SIG-M5 (cell line): ENCODE measurements at regions not wholly inside any gene's neighbourhood (a gene's known extent, or its start where the extent isn't known, plus 50 kb on each side); places are given as distances from the start of the nearest gene placed in this dataset.
"Not testable (repeated sequence)": the region's sequence is repeated elsewhere in the genome, so short reads cannot be mapped to it uniquely, and the experiment has no call there.

Experiments used
- DNase-seq: peaks from one replicate; lab custom pipeline; 2025; lab: John Stamatoyannopoulos, UW

GRCh38 chr15:94840794-94841783, 609.7 kb downstream of the MCTP2 start:
- DNase-seq = no peak

GRCh38 chr15:94843060-94843459, 611.7 kb downstream of the MCTP2 start:
- no peak for DNase-seq

GRCh38 chr15:94844198-94844537, 612.8 kb downstream of the MCTP2 start:
- DNase-seq = no peak

GRCh38 chr15:94844538-94845389, 613.4 kb downstream of the MCTP2 start:
- DNase-seq = no peak

GRCh38 chr15:94845390-94845716, 614.0 kb downstream of the MCTP2 start:
- no peak for DNase-seq

GRCh38 chr15:94847325-94847724, 616.0 kb downstream of the MCTP2 start:
- DNase-seq = no peak

GRCh38 chr15:94848054-94848453, 616.7 kb downstream of the MCTP2 start:
- no peak for DNase-seq

- DNase-seq = no peak
These were observed 623.7 kb downstream of the MCTP2 start for GRCh38 chr15:94855018-94855408.

GRCh38 chr15:94855409-94856266, 624.3 kb downstream of the MCTP2 start:
- no peak for DNase-seq

GRCh38 chr15:94856267-94856854, 625.0 kb downstream of the MCTP2 start:
- no peak for DNase-seq

GRCh38 chr15:94857466-94857865, 626.1 kb downstream of the MCTP2 start:
- DNase-seq = no peak

- no peak for DNase-seq
These were observed 626.6 kb downstream of the MCTP2 start for GRCh38 chr15:94858011-94858410.

- no peak for DNase-seq
These were observed 627.1 kb downstream of the MCTP2 start for GRCh38 chr15:94858449-94858848.

GRCh38 chr15:94858920-94859319, 627.6 kb downstream of the MCTP2 start:
- DNase-seq = no peak

- DNase-seq = no peak
These were observed 633.2 kb downstream of the MCTP2 start for GRCh38 chr15:94864600-94864999.

GRCh38 chr15:94868265-94868664, 636.9 kb downstream of the MCTP2 start:
- not testable (repeated sequence) for DNase-seq

- no peak for DNase-seq
These were observed 644.2 kb downstream of the MCTP2 start for GRCh38 chr15:94875550-94875949.

- no peak for DNase-seq
These were observed 646.5 kb downstream of the MCTP2 start for GRCh38 chr15:94877833-94878232.

GRCh38 chr15:94882071-94882712, 650.8 kb downstream of the MCTP2 start:
- no peak for DNase-seq

GRCh38 chr15:94887391-94887790, 656.0 kb downstream of the MCTP2 start:
- no peak for DNase-seq

- no peak for DNase-seq
These were observed 657.8 kb downstream of the MCTP2 start for GRCh38 chr15:94889153-94889552.
